ENCODE measurements at regions not wholly inside any gene's neighbourhood (a gene's known extent, or its start where the extent isn't known, plus 50 kb on each side); places are given as distances from the start of the nearest gene placed in this dataset.

- CTCF ChIA-PET = no interaction called here
These were observed 240.3 kb downstream of the IPMK start for GRCh38 chr10:58027426-58027825.

GRCh38 chr10:58026036-58026435 is 241.7 kb downstream of the IPMK start:
- BruUV-seq (replicated peaks) = no TSS peak
- no peaks in the 10 kb centered on the region for H4K20me1 ChIP-seq (ENCODE audit: control insufficient read depth, insufficient read depth)
- H3K79me2 ChIP-seq (ENCODE audit: control insufficient read depth, insufficient read depth, low read length) = no peaks in the 10 kb centered on the region
- TF ChIP-seq FOXM1 (IDR thresholded peaks at IDR 0.05; ENCODE audit: low read depth, low read length) (no peak), RAD51 (IDR thresholded peaks at IDR 0.05) (no peak), E2F8 (IDR thresholded peaks at IDR 0.05; ENCODE audit: low read depth, partially characterized antibody) (no peak), PRDM15 (CRISPR knock-in tag; IDR thresholded peaks at IDR 0.05) (no peak), CBX5 (IDR thresholded peaks at IDR 0.05; ENCODE audit: low read depth) (no peak), SUPT20H (IDR thresholded peaks at IDR 0.05; ENCODE audit: borderline replicate concordance, control insufficient read depth, low read depth, low read length) (no peak), EZH2 (IDR thresholded peaks at IDR 0.05; ENCODE audit: borderline replicate concordance, control insufficient read depth, low read depth, low read length) (no peak), EED (IDR thresholded peaks at IDR 0.05; ENCODE audit: low read depth) (no peak), PBX3 (IDR thresholded peaks at IDR 0.05; ENCODE audit: insufficient replicate concordance, low read depth, low read length) (no peak), HDGF (IDR thresholded peaks at IDR 0.05) (no peak)

More at GRCh38 chr10:58027426-58027825, 240.3 kb downstream of the IPMK start:
- 0% methylated on average over 1 of the region's 1 CpG for WGBS (ENCODE audit: insufficient coverage, insufficient replicate concordance, low lambda C conversion rate, missing lambda C conversion rate)
- ATAC-seq (no peak), DNase-seq (ENCODE audit: low read depth, low spot score) (no peak), FAIRE-seq (no peak)
- no TSS peak for BruUV-seq (replicated peaks)
- Histone ChIP-seq H3K36me3 (ENCODE audit: control insufficient read depth in 2 of 2, insufficient read depth in 2 of 2, low read length in 1 of 2) (no peaks in the 10 kb centered on the region), H3K27ac (ENCODE audit: control insufficient read depth, insufficient read depth) (no peak overlapping the region), H2AFZ (ENCODE audit: control insufficient read depth, low read depth, low read length) (no peak overlapping the region), H4K20me1 (ENCODE audit: control insufficient read depth, insufficient read depth) (no peaks in the 10 kb centered on the region), H3K4me2 (ENCODE audit: control insufficient read depth, insufficient read depth) (no peak overlapping the region), H3K4me1 (ENCODE audit: control insufficient read depth, insufficient read depth, low read length) (no peaks in the 10 kb centered on the region), H3K4me3 (no peak overlapping the region), H3K79me2 (ENCODE audit: control insufficient read depth, insufficient read depth, low read length) (no peaks in the 10 kb centered on the region), H3K9ac (ENCODE audit: control insufficient read depth, insufficient read depth, low read length) (no peak overlapping the region), H3K27me3 (replicated peaks in 1 of 2; ENCODE audit: control insufficient read depth in 2 of 2, insufficient read depth in 2 of 2, low read length in 1 of 2) (no peaks in the 10 kb centered on the region), H3K9me3 (replicated peaks; ENCODE audit: control insufficient read depth, insufficient read depth, low read length) (no peaks in the 10 kb centered on the region)
- in situ Hi-C loops (cut with MboI) (no loop called here), intact Hi-C loops (cut with micrococcal nuclease; ENCODE audit: unreplicated experiment) (no loop called here)
- ChIA-PET POLR2A (no interaction called here), RAD21 (ENCODE audit: unreplicated experiment) (no interaction called here), SMC1A (ENCODE audit: uncharacterized antibody, unreplicated experiment) (interaction anchor here (0.6 to 0.8 kb wide), 2 partner anchors 13 to 480 kb away, joined by 3 read pairs; no protein-coding TSS in a partner anchor)
- TF ChIP-seq SMAD5 (IDR thresholded peaks at IDR 0.05; ENCODE audit: low read depth) = no peak

More at GRCh38 chr10:58026036-58026435, 241.7 kb downstream of the IPMK start:
- ChIA-PET SMC1A (ENCODE audit: uncharacterized antibody, unreplicated experiment) (no interaction called here), POLR2A (no interaction called here), RAD21 (ENCODE audit: unreplicated experiment) (no interaction called here), CTCF (no interaction called here)
- no peak for DNase-seq (ENCODE audit: low read depth, low spot score)
- WGBS (ENCODE audit: insufficient coverage, insufficient replicate concordance, low lambda C conversion rate, missing lambda C conversion rate) = 4% methylated on average over 3 of the region's 3 CpGs
- Histone ChIP-seq H3K4me2 (ENCODE audit: control insufficient read depth, insufficient read depth) (no peak overlapping the region), H3K9ac (ENCODE audit: control insufficient read depth, insufficient read depth, low read length) (no peak overlapping the region), H3K36me3 (ENCODE audit: control insufficient read depth in 2 of 2, insufficient read depth in 2 of 2, low read length in 1 of 2) (no peaks in the 10 kb centered on the region), H3K27me3 (replicated peaks in 1 of 2; ENCODE audit: control insufficient read depth in 2 of 2, insufficient read depth in 2 of 2, low read length in 1 of 2) (no peaks in the 10 kb centered on the region), H3K4me3 (no peak overlapping the region), H3K4me1 (ENCODE audit: control insufficient read depth, insufficient read depth, low read length) (no peaks in the 10 kb centered on the region), H3K9me3 (replicated peaks; ENCODE audit: control insufficient read depth, insufficient read depth, low read length) (no peaks in the 10 kb centered on the region; the same call in 2 of the 3 replicates), H3K27ac (ENCODE audit: control insufficient read depth, insufficient read depth) (no peak overlapping the region), H2AFZ (ENCODE audit: control insufficient read depth, low read depth, low read length) (no peak overlapping the region)
- in situ Hi-C loops (cut with MboI) = no loop called here
- intact Hi-C loops (cut with micrococcal nuclease; ENCODE audit: unreplicated experiment) = no loop called here
- ATAC-seq = no peak
- no peak for FAIRE-seq

Measured in GM12878 (cell line).